HG02571 (cell line): ENCODE measurements at regions not wholly inside any gene's neighbourhood (a gene's known extent, or its start where the extent isn't known, plus 50 kb on each side); places are given as distances from the start of the nearest gene placed in this dataset.

ENCODE experiments used
- ATAC-seq: cut with Tn5 transposase; IDR thresholded peaks from one replicate; pipeline ENCODE4 v1.9.1; 2021; ENCODE audit warnings: mild to moderate bottlenecking, moderate library complexity; ENCODE audit not compliant: unreplicated experiment

- no peak for ATAC-seq
Observed at GRCh38 chr1:65670518-65670917, 122.2 kb upstream of the PDE4B start.

GRCh38 chr1:65674522-65674921, 118.2 kb upstream of the PDE4B start:
- ATAC-seq = no peak

GRCh38 chr1:65679773-65680172, 112.9 kb upstream of the PDE4B start:
- ATAC-seq = no peak

GRCh38 chr1:65681096-65681495, 111.6 kb upstream of the PDE4B start:
- ATAC-seq = no peak

DNA sequence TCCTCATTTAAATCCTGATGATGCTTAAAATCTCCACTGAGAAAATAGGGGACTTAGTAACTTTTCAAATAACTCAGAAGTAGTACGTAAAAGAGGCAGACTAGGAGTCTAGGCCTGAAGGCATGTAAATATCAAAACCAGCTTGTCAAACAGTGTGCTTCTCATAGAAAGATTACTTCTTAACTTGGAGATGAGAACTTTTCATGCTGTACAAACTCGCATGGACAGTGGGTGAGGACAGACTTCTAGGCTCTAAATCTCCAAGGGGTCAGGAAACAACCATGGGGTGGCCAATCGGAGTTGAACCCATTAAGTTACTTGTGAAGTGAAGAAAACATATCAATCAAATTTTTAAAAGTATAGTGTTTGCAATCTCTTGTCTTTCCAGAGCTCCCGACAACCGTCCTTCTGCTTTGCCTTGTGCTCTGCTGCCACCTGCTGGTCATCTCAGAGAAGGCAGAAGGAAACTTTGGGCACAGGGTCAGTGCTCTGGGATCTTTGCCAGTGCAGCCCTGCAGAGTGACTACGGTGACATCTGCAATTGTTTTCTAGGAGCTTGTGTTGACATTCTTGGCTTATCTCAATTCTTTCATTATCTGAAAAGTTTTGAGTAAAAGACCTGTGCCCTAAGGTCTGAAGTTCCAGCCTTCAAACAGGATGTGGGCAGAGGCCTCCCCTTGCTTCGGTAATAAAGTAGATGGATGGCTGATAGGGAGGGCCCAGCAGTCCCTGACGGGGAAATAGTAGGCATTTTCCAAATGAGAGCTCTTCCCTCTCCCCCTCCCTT, 105.1 kb upstream of the PDE4B start:
- peak; percentile 93 for ATAC-seq

DNA sequence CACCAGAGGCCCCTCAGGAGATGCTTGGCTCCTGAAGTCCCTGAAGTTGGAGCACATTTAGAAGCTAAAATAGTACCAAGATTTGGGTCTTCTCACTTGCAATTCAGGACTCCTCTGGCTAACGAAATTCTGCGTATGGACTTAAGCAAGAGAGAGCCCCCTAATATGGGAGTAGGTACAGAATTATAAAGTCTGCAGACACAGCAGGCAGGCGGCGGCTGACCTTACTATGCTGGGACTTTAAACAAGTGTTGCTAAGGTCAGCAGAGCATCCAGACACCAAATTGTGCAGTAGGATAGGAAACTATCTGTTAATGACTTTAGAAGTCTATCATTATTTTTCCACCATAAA, 104.5 kb upstream of the PDE4B start:
- no peak for ATAC-seq

- ATAC-seq = no peak
Observed at GRCh38 chr1:65688848-65689247, 103.8 kb upstream of the PDE4B start.

- ATAC-seq = no peak
Observed at GRCh38 chr1:65691152-65691900, 101.4 kb upstream of the PDE4B start.

GRCh38 chr1:65691972-65692371, 100.7 kb upstream of the PDE4B start:
- no peak for ATAC-seq

DNA sequence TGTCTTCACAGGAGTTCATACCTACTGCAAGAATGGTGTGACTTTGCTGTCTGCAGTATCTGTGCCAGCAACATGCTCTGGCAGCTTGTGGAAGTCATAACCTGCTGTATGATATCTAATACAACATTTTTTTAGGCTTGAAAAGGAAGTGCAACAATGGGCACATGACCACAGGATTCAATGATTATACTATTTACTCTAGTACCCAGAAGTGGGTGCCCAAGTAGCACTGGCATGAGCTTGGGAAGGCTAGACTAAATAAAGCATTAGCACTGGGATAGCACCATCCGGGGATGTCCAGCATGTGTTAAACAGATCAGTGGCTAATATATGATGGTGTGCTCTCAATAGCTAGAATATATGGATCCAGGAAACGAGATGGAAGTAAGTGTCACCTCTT, 98.6 kb upstream of the PDE4B start:
- no peak for ATAC-seq

DNA sequence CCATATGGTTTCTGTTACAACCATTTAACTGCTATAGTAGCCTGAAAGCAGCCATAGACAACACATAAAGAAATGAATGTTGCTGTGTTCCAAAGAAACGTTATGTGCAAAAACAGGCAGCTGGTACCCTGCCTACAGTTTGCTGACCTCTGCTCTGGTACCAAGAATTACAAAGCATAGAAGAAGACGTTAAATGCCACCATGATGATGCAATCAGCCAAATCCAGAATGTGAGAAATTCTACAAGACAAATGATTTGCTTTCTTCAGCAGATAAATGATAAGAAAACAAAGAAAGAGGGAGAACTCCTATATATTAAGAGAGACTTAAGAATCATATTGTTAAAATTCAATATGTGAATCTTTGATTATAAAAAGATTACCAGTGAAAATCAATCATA, 97.8 kb upstream of the PDE4B start:
- no peak for ATAC-seq

DNA sequence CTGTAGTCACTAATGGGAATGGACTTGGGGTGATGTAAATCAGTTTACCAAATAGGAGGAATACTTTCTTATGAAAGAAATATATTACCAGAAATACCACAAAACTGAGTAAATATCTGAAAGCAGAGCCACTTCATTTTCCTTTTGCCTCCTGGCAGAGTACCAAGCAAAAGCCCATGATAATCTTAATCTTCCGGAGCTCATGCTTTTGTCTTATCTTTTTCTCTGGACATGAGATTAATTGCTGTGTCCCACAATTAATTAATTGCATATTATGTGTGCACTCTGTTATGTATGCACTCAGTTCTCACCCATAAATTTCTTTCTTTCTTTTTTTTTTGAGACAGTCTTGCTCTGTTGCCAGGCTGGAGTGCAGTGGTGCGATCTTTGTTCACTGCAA, 94.1 kb upstream of the PDE4B start:
- ATAC-seq = no peak

- ATAC-seq = peak; percentile 51
Observed at GRCh38 chr1:65703853-65704252, 88.8 kb upstream of the PDE4B start.

GRCh38 chr1:65704318-65704717, 88.4 kb upstream of the PDE4B start:
- ATAC-seq = peak; percentile 86

- ATAC-seq = no peak
Observed at GRCh38 chr1:65717815-65718454, 74.8 kb upstream of the PDE4B start.

DNA sequence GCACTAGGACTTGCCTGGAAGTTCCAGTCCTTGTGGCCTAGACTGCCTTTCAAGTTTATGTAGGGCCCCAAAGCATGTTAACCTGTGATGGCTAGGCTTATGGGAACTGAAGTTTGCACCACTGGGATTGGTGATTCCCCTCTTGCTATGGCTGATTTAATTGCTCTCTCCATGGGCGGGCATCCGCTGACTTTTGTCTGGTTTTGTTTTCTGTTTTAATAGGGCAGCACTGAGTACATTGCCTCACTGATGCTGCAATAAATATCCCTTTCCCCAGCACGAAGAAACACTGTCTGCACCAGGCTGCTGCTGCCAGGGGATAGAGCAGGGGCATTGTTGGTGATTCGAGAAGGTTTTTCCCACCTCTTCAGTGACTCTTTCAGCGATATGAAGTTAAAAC, 73.3 kb upstream of the PDE4B start:
- ATAC-seq = no peak

DNA sequence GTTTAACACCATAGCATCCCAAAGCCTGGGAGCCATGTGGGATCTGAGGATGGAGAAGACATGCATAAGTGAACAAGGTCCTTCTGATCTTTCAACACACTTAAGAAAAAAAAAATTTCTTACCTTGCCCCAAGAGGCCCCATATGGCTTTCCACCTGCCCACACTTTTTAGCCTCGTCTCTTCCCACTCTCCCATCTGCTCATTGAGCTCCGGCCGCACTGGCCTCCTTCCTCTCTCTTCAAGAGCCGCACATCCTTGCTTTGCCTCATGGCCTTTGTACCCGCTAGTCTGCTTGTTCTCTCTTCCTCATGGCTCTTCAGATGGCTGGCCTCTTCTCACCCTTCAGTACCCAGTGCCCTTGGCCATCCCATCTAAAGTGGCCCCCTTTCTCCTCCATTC, 70.2 kb upstream of the PDE4B start:
- no peak for ATAC-seq

- no peak for ATAC-seq
Observed at GRCh38 chr1:65724151-65724550, 68.5 kb upstream of the PDE4B start.

GRCh38 chr1:65725064-65725463, 67.6 kb upstream of the PDE4B start:
- no peak for ATAC-seq

GRCh38 chr1:65728504-65728903, 64.2 kb upstream of the PDE4B start:
- no peak for ATAC-seq

DNA sequence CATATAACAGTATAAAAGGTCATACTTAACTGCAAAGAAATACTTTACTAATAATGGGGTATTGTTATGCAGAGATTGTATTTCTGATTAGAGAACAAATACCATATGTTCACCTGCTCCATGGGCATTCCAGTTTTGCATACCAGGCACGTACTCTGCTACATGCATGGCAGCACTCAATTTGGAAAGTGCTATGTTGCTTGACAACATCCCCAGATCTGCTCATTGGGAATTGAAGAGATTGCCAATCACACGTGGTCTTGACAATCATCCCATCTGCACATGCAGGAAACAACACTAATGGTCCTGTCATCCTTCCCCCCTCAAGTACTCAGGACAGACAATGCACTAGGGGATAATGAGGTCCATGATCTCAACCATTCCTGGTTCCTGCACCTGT, 63.4 kb upstream of the PDE4B start:
- ATAC-seq = no peak

DNA sequence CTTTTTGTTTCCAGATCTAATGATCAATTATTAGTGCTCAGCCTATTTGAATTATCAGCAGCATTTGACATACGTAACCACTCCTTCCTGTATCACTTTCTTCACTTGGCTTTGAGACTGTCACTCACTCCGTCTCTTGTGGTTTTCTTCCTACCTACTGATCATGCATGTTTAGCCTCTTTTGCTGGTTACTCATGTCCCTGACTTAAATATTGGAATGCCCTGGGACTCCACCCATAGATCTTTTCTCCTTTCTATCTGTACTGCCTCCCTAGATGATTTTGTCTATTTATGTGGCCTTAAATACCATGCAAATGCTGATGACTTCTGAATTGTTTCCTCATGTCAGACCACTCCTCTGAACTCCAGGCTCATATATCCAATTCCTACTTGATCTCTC, 57.7 kb upstream of the PDE4B start:
- no peak for ATAC-seq
